CD4-positive, CD25-positive, alpha-beta regulatory T cell (primary cell): ENCODE measurements at regions not wholly inside any gene's neighbourhood (a gene's known extent, or its start where the extent isn't known, plus 50 kb on each side); places are given as distances from the start of the nearest gene placed in this dataset.
"Not testable (repeated sequence)": the region's sequence is repeated elsewhere in the genome, so short reads cannot be mapped to it uniquely, and the experiment has no call there.

Source experiments
- ATAC-seq, 2 donors: fragments of 150-1000 bp; cut with Tn5 transposase; one replicate each; pipeline ENCODE4 v1.10.0; 2021; ENCODE audit warnings: low read depth in 2 of 2, moderate number of reproducible peaks in 2 of 2, moderate library complexity in 1 of 2
- DNase-seq, 3 donors: peaks; one replicate each; pipeline versions ENCODE4 v3.0.0 to v3.0.0-alpha.2; 2012 to 2022; ENCODE audit warnings: mixed read lengths in 1 of 3
- H3K27ac ChIP-seq: one replicate; pipeline ENCODE4 v1.7.0; 2013; ENCODE audit warnings: mild to moderate bottlenecking, low read length; ENCODE audit not compliant: insufficient read depth, poor library complexity, severe bottlenecking
- H3K27me3 ChIP-seq: one replicate; pipeline ENCODE4 v1.7.0; 2013; ENCODE audit warnings: low read length; ENCODE audit not compliant: control insufficient read depth, insufficient read depth
- H3K36me3 ChIP-seq: one replicate; pipeline ENCODE4 v1.7.0; 2013; ENCODE audit warnings: mild to moderate bottlenecking, low read length, moderate library complexity; ENCODE audit not compliant: control insufficient read depth, insufficient read depth
- H3K4me1 ChIP-seq: 2 replicates; pipeline ENCODE4 v1.7.0; 2013; ENCODE audit warnings: mild to moderate bottlenecking, low read length; ENCODE audit not compliant: insufficient read depth, control insufficient read depth, poor library complexity, severe bottlenecking
- H3K4me3 ChIP-seq: one replicate; pipeline ENCODE4 v1.7.0; 2013; ENCODE audit warnings: low read depth, mild to moderate bottlenecking, low read length, moderate library complexity
- H3K9me3 ChIP-seq, 2 experiments: 1 replicate in 1 of 2; 2 replicates in 1 of 2; pipeline ENCODE4 v1.7.0; 2013; ENCODE audit warnings: low read length in 2 of 2, mild to moderate bottlenecking in 1 of 2, moderate library complexity in 1 of 2; ENCODE audit not compliant: control insufficient read depth in 2 of 2
- H3K27ac Mint-ChIP-seq, 3 donors: one replicate each; pipeline ENCODE4 v1.8.0; 2020 to 2022; ENCODE audit warnings: mild to moderate bottlenecking in 3 of 3, mixed read lengths in 3 of 3, moderate library complexity in 2 of 3
- H3K27me3 Mint-ChIP-seq: one replicate; pipeline ENCODE4 v1.8.0; 2022; ENCODE audit warnings: mild to moderate bottlenecking, mixed read lengths
- H3K36me3 Mint-ChIP-seq: one replicate; pipeline ENCODE4 v1.8.0; 2020; ENCODE audit warnings: mixed read lengths
- H3K4me1 Mint-ChIP-seq, 4 donors: one replicate each; pipeline ENCODE4 v1.8.0; 2020 to 2022; ENCODE audit warnings: mixed read lengths in 4 of 4, mild to moderate bottlenecking in 1 of 4
- H3K4me3 Mint-ChIP-seq, 4 donors: one replicate each; pipeline ENCODE4 v1.8.0; 2020 to 2022; ENCODE audit warnings: mild to moderate bottlenecking in 4 of 4, mixed read lengths in 4 of 4, moderate library complexity in 3 of 4
- H3K9me3 Mint-ChIP-seq, 7 donors: one replicate each; pipeline ENCODE4 v1.8.0; 2020 to 2022; ENCODE audit warnings: mixed read lengths in 7 of 7, mild to moderate bottlenecking in 3 of 7, moderate library complexity in 2 of 7

DNA sequence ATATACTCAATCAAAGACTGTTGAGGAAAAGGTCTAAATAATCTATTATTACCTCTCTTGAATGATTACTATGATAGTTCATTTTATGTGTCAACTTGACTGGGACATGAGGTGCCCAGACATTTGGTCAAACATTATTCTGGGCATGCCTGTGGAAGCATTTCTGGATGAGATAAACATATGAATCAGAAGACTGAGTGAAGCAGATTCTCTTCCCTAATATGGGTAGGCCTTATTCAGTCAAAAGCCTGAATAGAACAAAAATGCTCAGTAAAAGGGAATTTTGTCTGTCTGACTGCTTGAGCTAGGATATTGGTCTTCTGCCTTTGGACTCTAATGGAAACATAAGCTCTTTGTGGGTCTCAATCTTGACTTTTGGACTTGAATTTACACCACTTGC, 73.3 kb upstream of the SOX13 start:
- Mint-ChIP-seq H3K4me3 (no peak overlapping the region), H3K9me3 (peaks cover 0 to 6% (median 0%) of the 10 kb centered on the region in 7 donors), H3K4me1 (peaks cover 0 to 11% (median 2%) of the 10 kb centered on the region in 4 donors), H3K27me3 (no peaks in the 10 kb centered on the region), H3K27ac (no peak overlapping the region), H3K36me3 (no peaks in the 10 kb centered on the region)
- Histone ChIP-seq H3K27ac (no peak overlapping the region), H3K9me3 (no peaks in the 10 kb centered on the region), H3K4me3 (no peak overlapping the region), H3K36me3 (no peaks in the 10 kb centered on the region), H3K27me3 (no peaks in the 10 kb centered on the region), H3K4me1 (no peaks in the 10 kb centered on the region)
- ATAC-seq (no peak), DNase-seq (no peak)

DNA sequence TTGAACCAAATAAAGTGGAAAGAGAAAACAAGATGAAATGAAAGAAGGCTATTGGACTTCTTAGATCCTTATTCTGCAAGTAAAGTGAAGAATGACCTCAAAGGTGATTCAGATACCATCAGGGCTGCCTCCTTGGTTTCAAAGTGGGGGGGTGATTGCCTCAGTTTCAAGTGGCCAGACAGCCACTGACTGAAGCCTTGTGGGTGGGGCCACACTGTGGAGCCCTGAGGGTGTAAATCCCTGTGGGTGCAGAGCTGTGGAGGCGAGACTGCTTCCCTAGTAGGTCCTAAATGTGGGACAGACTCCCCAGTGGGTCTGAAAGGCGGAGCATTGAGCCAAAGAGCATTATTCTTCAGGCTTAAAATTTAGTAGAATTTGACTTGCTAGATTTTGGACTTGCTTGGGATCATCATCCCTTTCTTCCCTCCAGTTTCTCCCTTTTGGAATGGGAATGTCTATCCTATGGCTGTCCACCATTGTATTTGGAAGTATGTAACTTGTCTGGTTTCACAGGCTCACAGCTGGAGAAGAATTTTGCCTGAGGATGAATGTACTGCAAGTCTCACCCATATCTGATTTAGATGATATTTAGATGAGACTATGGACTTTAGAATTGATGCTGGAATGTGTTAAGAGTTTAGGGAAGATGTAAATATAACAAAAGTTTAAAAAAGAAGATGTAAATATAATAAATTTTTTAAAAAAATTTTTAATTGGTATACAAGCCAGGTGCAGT, 71.6 kb upstream of the SOX13 start:
- no peaks in the 10 kb centered on the region for H3K9me3 ChIP-seq
- no peak overlapping the region for H3K4me3 ChIP-seq
- H3K9me3 Mint-ChIP-seq, result peaks cover 0 to 4% (median 0%) of the 10 kb centered on the region in 7 donors
- peaks cover 2% of the 10 kb centered on the region for H3K27me3 ChIP-seq
- H3K4me1 Mint-ChIP-seq, result peaks cover 0 to 11% (median 4%) of the 10 kb centered on the region in 4 donors
- H3K27me3 Mint-ChIP-seq, result peaks cover 8% of the 10 kb centered on the region
- H3K36me3 ChIP-seq, result no peaks in the 10 kb centered on the region
- ATAC-seq (no peak), DNase-seq (peak in 1 of 3 donors; percentile 2)
- no peak overlapping the region for H3K27ac Mint-ChIP-seq
- H3K36me3 Mint-ChIP-seq, result no peaks in the 10 kb centered on the region
- H3K4me3 Mint-ChIP-seq, result no peak overlapping the region
- no peaks in the 10 kb centered on the region for H3K4me1 ChIP-seq
- H3K27ac ChIP-seq, result no peak overlapping the region

DNA sequence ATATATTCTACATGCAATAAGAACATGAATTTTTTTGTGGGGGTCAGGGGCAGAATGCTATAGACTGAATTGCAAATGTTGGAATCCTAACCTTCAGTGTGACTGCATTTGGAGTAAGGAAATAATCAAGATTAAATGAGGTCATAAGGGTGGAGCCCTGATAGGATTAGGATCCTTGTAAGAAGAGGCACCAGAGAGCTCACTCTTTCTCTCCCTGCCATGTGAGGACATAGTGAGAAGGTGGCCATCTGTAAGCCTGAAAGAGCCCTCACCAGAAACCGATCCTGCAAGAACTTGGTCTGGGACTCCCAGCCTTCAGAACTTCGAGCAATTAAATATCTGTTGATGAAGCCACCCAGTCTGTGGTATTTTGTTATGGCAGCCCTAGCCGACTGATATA, 70.3 kb upstream of the SOX13 start:
- Histone ChIP-seq H3K4me3 (no peak overlapping the region), H3K4me1 (no peaks in the 10 kb centered on the region), H3K27ac (no peak overlapping the region), H3K36me3 (no peaks in the 10 kb centered on the region), H3K9me3 (no peaks in the 10 kb centered on the region), H3K27me3 (peaks cover 3% of the 10 kb centered on the region)
- DNase-seq (no peak), ATAC-seq (no peak)
- no peak overlapping the region for H3K4me3 Mint-ChIP-seq
- H3K27me3 Mint-ChIP-seq, result peaks cover 8% of the 10 kb centered on the region
- H3K9me3 Mint-ChIP-seq, result peaks cover 0 to 4% (median 0%) of the 10 kb centered on the region in 7 donors
- no peaks in the 10 kb centered on the region for H3K36me3 Mint-ChIP-seq
- H3K4me1 Mint-ChIP-seq, result peaks cover 0 to 11% (median 4%) of the 10 kb centered on the region in 4 donors
- H3K27ac Mint-ChIP-seq, result no peak overlapping the region

DNA sequence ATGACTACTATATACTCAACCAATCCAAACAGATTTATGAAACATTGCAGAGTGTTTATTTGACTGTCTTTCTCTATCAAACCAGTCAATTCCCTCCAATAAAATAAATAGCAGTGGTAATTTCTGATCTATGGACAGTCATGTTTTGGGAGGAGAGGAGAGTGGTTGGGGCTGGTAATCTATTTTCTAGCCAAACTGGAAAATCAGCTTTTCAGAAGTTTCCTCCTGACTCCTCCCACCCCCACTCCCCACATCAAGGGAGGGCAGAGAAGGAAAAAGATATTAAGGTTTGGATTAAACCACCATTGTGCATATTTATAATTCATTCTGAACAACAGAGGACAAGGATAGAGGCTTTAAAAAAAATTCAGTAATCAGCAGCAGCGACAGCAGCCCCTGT, 69.4 kb upstream of the SOX13 start:
- ATAC-seq (no peak), DNase-seq (no peak)
- no peak overlapping the region for H3K27ac Mint-ChIP-seq
- H3K4me3 Mint-ChIP-seq, result no peak overlapping the region
- peaks cover 0 to 11% (median 4%) of the 10 kb centered on the region in 4 donors for H3K4me1 Mint-ChIP-seq
- peaks cover 0 to 4% (median 0%) of the 10 kb centered on the region in 7 donors for H3K9me3 Mint-ChIP-seq
- Histone ChIP-seq H3K4me1 (no peaks in the 10 kb centered on the region), H3K27ac (no peak overlapping the region), H3K9me3 (no peaks in the 10 kb centered on the region), H3K27me3 (peaks cover 3% of the 10 kb centered on the region), H3K4me3 (no peak overlapping the region), H3K36me3 (no peaks in the 10 kb centered on the region)
- H3K36me3 Mint-ChIP-seq, result no peaks in the 10 kb centered on the region
- H3K27me3 Mint-ChIP-seq, result peaks cover 8% of the 10 kb centered on the region

DNA sequence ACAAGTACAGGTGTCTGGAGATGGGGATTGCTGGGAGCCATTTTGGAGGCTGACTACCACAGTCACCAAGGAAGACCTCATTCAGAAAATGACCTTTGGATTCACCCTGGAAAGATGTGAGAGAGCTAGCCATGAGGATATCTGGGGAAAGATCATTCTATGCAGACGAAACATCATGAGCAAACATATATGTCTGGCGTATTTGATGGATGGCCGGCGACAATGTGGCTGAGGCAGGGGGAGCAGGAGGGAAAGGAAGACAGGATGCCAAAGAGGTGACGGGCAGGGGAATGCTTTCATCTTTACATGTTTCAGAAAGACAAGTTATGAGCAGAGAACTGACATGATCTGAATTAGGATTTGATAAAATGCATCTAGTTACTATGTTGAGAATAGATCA, 61.5 kb upstream of the SOX13 start:
- peaks cover 0 to 1% (median 0%) of the 10 kb centered on the region in 7 donors for H3K9me3 Mint-ChIP-seq
- H3K4me1 Mint-ChIP-seq, result no peaks in the 10 kb centered on the region
- Histone ChIP-seq H3K27me3 (peaks cover 3% of the 10 kb centered on the region), H3K36me3 (no peaks in the 10 kb centered on the region), H3K4me3 (no peak overlapping the region), H3K27ac (no peak overlapping the region), H3K9me3 (no peaks in the 10 kb centered on the region), H3K4me1 (no peaks in the 10 kb centered on the region)
- H3K27me3 Mint-ChIP-seq, result no peaks in the 10 kb centered on the region
- DNase-seq, result no peak
- H3K27ac Mint-ChIP-seq, result no peak overlapping the region
- no peak for ATAC-seq
- no peaks in the 10 kb centered on the region for H3K36me3 Mint-ChIP-seq
- H3K4me3 Mint-ChIP-seq, result no peak overlapping the region

DNA sequence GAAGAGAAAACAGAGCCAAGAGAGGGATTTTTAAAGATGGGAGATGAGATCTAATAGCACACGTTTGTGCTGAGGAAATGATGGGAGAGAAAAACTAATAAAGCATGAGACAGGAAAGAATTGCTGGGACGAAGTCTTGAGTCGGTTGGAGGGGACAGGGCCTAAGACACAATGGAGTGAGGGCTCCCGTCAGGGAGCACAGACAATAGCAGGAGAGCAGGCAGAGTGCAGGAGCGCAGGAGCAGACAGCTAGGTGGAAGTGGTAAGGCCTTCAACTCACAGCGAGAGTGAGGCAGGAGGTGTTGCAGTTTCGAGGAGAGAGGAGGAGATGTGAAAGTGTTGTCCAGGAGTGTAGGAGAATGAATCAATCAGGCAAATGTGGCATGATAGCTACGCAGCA, 59.9 kb upstream of the SOX13 start:
- no peak for ATAC-seq
- H3K27ac ChIP-seq, result no peak overlapping the region
- no peak overlapping the region for H3K27ac Mint-ChIP-seq
- H3K4me1 Mint-ChIP-seq, result no peaks in the 10 kb centered on the region
- no peaks in the 10 kb centered on the region for H3K36me3 Mint-ChIP-seq
- H3K4me3 ChIP-seq, result no peak overlapping the region
- peaks cover 0 to 1% (median 0%) of the 10 kb centered on the region in 7 donors for H3K9me3 Mint-ChIP-seq
- no peak overlapping the region for H3K4me3 Mint-ChIP-seq
- H3K27me3 Mint-ChIP-seq, result peaks cover 8% of the 10 kb centered on the region
- no peaks in the 10 kb centered on the region for H3K9me3 ChIP-seq
- peaks cover 3% of the 10 kb centered on the region for H3K27me3 ChIP-seq
- H3K4me1 ChIP-seq, result no peaks in the 10 kb centered on the region
- no peaks in the 10 kb centered on the region for H3K36me3 ChIP-seq
- DNase-seq, result no peak

DNA sequence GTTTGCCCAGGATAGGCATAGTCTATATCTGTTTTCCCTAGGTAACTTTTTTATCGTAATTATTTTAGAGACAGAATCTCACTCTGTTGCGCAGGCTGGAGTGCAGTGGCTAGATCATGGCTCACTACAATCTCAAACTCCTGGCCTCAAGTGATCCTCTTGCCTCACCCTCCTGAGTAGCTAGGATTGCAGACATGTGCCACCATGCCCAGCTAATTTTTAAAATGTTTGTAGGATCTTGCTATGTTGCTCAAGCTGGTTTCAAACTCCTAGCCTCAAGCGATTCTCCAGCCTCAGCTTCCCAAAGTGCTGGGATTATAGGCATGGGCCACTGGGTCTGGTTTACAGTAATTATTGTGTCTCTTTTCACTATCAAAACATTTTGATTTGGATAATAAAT, 58.6 kb upstream of the SOX13 start:
- Histone ChIP-seq H3K36me3 (no peaks in the 10 kb centered on the region), H3K9me3 (no peaks in the 10 kb centered on the region), H3K27me3 (peaks cover 3% of the 10 kb centered on the region), H3K4me1 (no peaks in the 10 kb centered on the region), H3K27ac (no peak overlapping the region), H3K4me3 (no peak overlapping the region)
- Mint-ChIP-seq H3K36me3 (no peaks in the 10 kb centered on the region), H3K4me3 (no peak overlapping the region), H3K9me3 (peaks cover 0 to 1% (median 0%) of the 10 kb centered on the region in 7 donors), H3K27ac (no peak overlapping the region), H3K4me1 (no peaks in the 10 kb centered on the region), H3K27me3 (peaks cover 14% of the 10 kb centered on the region)
- ATAC-seq (no peak), DNase-seq (no peak)

DNA sequence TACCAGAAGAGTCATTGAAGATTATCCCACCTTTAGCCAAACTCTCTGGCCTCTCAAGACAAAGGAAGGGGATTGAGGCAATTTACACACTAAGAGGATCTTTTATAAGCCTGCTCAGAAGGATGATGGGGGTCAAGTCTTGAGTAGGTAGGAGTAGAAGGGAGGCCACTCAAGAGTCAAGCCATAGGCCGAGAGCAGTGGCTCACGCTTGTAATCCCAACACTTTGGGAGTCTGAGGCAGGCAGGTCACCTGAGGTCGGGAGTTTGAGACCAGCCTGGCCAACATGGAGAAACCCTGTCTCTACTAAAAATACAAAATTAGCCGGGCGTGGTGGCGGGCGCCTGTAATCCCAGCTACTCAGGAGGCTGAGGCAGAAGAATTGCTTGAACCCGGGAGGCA, 58.0 kb upstream of the SOX13 start:
- H3K27ac ChIP-seq, H3K36me3 ChIP-seq, H3K4me3 ChIP-seq, DNase-seq, H3K27me3 ChIP-seq, H3K9me3 ChIP-seq, H3K9me3 Mint-ChIP-seq, H3K4me3 Mint-ChIP-seq, H3K4me1 Mint-ChIP-seq, ATAC-seq, H3K4me1 ChIP-seq, H3K27ac Mint-ChIP-seq, H3K36me3 Mint-ChIP-seq: not testable (repeated sequence)
- H3K27me3 Mint-ChIP-seq, result peaks cover 16% of the 10 kb centered on the region
